ENCODE measurements at regions not wholly inside any gene's neighbourhood (a gene's known extent, or its start where the extent isn't known, plus 50 kb on each side); places are given as distances from the start of the nearest gene placed in this dataset.

GRCh38 chr1:165025805-165026204 lies 330.7 kb downstream of the LMX1A start:
- RAD21 ChIA-PET (ENCODE audit: low non-redundant PET in 1 of 2, low total read pairs in 2 of 2, uncharacterized antibody in 2 of 2, unreplicated experiment in 2 of 2) = no interaction called here
- ATAC-seq (no peak), DNase-seq (ENCODE audit: low read depth, low spot score) (no peak)
- Histone ChIP-seq H3K36me3 (ENCODE audit: control insufficient read depth in 1 of 2, insufficient read depth in 2 of 2, low read length in 2 of 2) (no peaks in the 10 kb centered on the region), H2AFZ (ENCODE audit: low read depth, low read length, poor library complexity, severe bottlenecking) (no peak overlapping the region), H3K27me3 (ENCODE audit: insufficient read depth, low read length) (no peaks in the 10 kb centered on the region; the same call in 1 of the 2 replicates), H3K4me3 (replicated peaks in 1 of 2; ENCODE audit: low read depth in 1 of 2, low read length in 2 of 2) (no peak overlapping the region), H3K79me2 (ENCODE audit: insufficient read depth, low read length) (no peaks in the 10 kb centered on the region), H3K9ac (ENCODE audit: low read length) (no peak overlapping the region), H3K9me3 (ENCODE audit: control insufficient read depth in 1 of 2, insufficient read depth in 1 of 2, low read depth in 1 of 2, low read length in 2 of 2) (no peaks in the 10 kb centered on the region), H4K20me1 (ENCODE audit: insufficient read depth) (no peaks in the 10 kb centered on the region), H3K9me2 (ENCODE audit: insufficient read depth) (no peaks in the 10 kb centered on the region), H3K27ac (ENCODE audit: low read depth, low read length) (no peak overlapping the region), H3K4me2 (ENCODE audit: low read length) (no peak overlapping the region), H3K4me1 (ENCODE audit: control insufficient read depth in 1 of 2, insufficient read depth in 2 of 2, low read length in 2 of 2) (no peaks in the 10 kb centered on the region)
- no TSS peak for BruUV-seq (replicated peaks)
- intact Hi-C loops (cut with micrococcal nuclease) = no loop called here
- CTCF ChIA-PET = no interaction called here
- TF ChIP-seq ELF1 (IDR thresholded peaks at IDR 0.05; ENCODE audit: borderline replicate concordance, low read depth) (no peak), CBX3 (IDR thresholded peaks at IDR 0.05; ENCODE audit: low read depth) (no peak), EZH2phosphoT487 (IDR thresholded peaks at IDR 0.05; ENCODE audit: borderline replicate concordance) (no peak), POLR2A (IDR thresholded peaks at IDR 0.05; ENCODE audit: borderline replicate concordance, extremely low read depth, insufficient read depth, insufficient read length) (no peak), ATF3 (IDR thresholded peaks at IDR 0.05) (no peak), POLR2AphosphoS5 (IDR thresholded peaks at IDR 0.05; ENCODE audit: low read depth, low read length) (no peak)
- POLR2A ChIA-PET = no interaction called here

GRCh38 chr1:165014753-165015152 lies 341.8 kb downstream of the LMX1A start:
- ATAC-seq = no peak
- H2AFZ ChIP-seq (ENCODE audit: low read depth, low read length, poor library complexity, severe bottlenecking) = no peak overlapping the region
- peaks cover 13% of the 10 kb centered on the region; the same call in 1 of the 2 replicates for H3K27me3 ChIP-seq (ENCODE audit: insufficient read depth, low read length)
- TF ChIP-seq EZH2 (IDR thresholded peaks at IDR 0.05) = no peak
- no peak for TF ChIP-seq CTCF (IDR thresholded peaks at IDR 0.05 in 2 of 3, conservative IDR thresholded peaks at IDR 0.05 in 1 of 3; ENCODE audit: borderline replicate concordance in 1 of 3, insufficient read depth in 1 of 3, low read depth in 2 of 3, low read length in 2 of 3)
- no peak for TF ChIP-seq SRF (IDR thresholded peaks at IDR 0.05; ENCODE audit: low read depth)
- TF ChIP-seq ZNF274 (IDR thresholded peaks at IDR 0.05; ENCODE audit: low read depth, low read length) = no peak
- TF ChIP-seq ZFX (IDR thresholded peaks at IDR 0.05) = no peak
- TF ChIP-seq EZH2phosphoT487 (IDR thresholded peaks at IDR 0.05; ENCODE audit: borderline replicate concordance) = no peak
- H3K27ac ChIP-seq (ENCODE audit: low read depth, low read length) = no peak overlapping the region
- H3K4me2 ChIP-seq (ENCODE audit: low read length) = no peak overlapping the region
- H3K79me2 ChIP-seq (ENCODE audit: insufficient read depth, low read length) = no peaks in the 10 kb centered on the region
- DNase-seq (ENCODE audit: low read depth, low spot score) = no peak
- no peaks in the 10 kb centered on the region for H4K20me1 ChIP-seq (ENCODE audit: insufficient read depth)
- H3K4me3 ChIP-seq (replicated peaks in 1 of 2; ENCODE audit: low read depth in 1 of 2, low read length in 2 of 2) = no peak overlapping the region
- no TSS peak for BruUV-seq (replicated peaks)
- POLR2A ChIA-PET = no interaction called here
- H3K4me1 ChIP-seq (ENCODE audit: control insufficient read depth in 1 of 2, insufficient read depth in 2 of 2, low read length in 2 of 2) = no peaks in the 10 kb centered on the region
- no peaks in the 10 kb centered on the region for H3K9me3 ChIP-seq (ENCODE audit: control insufficient read depth in 1 of 2, insufficient read depth in 1 of 2, low read depth in 1 of 2, low read length in 2 of 2)
- H3K9ac ChIP-seq (ENCODE audit: low read length) = no peak overlapping the region
- no peaks in the 10 kb centered on the region for H3K36me3 ChIP-seq (ENCODE audit: control insufficient read depth in 1 of 2, insufficient read depth in 2 of 2, low read length in 2 of 2)
- RAD21 ChIA-PET (ENCODE audit: low non-redundant PET in 1 of 2, low total read pairs in 2 of 2, uncharacterized antibody in 2 of 2, unreplicated experiment in 2 of 2) = no interaction called here
- intact Hi-C loops (cut with micrococcal nuclease) = no loop called here
- H3K9me2 ChIP-seq (ENCODE audit: insufficient read depth) = no peaks in the 10 kb centered on the region
- CTCF ChIA-PET = no interaction called here

Data from HCT116 (cell line).